ENCODE measurements at regions not wholly inside any gene's neighbourhood (a gene's known extent, or its start where the extent isn't known, plus 50 kb on each side); places are given as distances from the start of the nearest gene placed in this dataset.

DNA sequence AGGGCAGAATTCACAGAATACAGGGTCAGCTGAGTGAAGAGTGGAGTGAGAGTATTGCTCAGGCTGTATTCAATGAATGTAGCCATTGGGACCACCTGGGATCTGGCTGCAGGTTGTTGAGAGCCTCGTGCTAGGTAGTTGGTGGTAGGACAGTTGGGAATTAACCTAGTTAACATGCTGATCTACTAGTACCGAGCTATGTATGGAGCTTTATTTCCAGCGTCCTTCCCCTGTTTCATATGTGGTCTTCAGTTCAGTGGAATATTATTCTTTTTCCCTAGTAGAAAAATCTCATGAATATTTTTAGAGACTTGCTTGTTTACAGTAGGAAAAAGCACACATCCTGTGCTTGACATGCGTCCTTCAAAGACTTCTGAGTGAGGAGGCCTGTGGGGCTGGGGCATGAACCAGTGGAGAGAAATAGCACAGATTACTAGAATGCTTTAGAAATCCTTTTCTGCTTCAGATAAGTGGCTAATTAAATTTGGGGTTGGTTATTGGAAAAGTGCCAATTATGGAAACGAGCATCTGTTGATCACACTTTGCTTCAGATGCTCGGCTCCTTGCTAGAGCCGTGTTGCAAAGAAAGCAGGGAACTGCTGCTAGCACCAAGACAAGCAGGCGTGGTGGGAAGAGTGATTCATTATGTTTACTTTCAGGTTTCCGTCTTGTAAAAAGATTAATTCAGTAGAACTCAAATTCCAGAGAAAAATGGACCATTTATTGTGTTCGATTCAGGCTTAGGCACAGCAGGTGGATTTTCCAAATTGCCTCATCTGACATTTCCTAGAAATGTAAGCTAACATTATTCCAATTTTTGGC lies 53.6 kb downstream of the ARF6 start:
- no peak overlapping the region for H3K4me3 ChIP-seq (ENCODE audit: low read depth, low read length)
- TF ChIP-seq, protein P1, sequence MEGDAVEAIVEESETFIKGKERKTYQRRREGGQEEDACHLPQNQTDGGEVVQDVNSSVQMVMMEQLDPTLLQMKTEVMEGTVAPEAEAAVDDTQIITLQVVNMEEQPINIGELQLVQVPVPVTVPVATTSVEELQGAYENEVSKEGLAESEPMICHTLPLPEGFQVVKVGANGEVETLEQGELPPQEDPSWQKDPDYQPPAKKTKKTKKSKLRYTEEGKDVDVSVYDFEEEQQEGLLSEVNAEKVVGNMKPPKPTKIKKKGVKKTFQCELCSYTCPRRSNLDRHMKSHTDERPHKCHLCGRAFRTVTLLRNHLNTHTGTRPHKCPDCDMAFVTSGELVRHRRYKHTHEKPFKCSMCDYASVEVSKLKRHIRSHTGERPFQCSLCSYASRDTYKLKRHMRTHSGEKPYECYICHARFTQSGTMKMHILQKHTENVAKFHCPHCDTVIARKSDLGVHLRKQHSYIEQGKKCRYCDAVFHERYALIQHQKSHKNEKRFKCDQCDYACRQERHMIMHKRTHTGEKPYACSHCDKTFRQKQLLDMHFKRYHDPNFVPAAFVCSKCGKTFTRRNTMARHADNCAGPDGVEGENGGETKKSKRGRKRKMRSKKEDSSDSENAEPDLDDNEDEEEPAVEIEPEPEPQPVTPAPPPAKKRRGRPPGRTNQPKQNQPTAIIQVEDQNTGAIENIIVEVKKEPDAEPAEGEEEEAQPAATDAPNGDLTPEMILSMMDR (IDR thresholded peaks at IDR 0.05; ENCODE audit: borderline replicate concordance, insufficient read depth, low read depth, low read length), result no peak

DNA sequence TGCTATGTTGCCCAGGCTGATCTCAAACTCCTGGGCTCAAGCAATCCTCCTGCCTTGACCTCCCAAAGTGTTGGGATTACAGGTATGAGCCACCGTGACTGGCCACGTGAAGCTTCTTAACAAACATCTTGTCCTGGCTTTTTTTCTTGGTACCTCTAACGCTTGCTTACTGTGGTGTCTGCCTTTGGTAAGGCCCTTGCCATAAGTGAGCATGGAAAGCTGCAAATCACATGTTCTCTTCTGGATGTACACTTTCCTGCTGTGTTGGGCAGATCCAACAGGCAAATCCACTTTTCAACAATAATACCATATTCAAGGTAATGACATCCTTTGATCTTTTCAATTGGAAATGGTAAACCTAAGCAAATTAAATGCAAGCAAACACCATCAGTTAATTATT lies 54.6 kb downstream of the ARF6 start:
- TF ChIP-seq, protein P1 (IDR thresholded peaks at IDR 0.05; ENCODE audit: borderline replicate concordance, insufficient read depth, low read depth, low read length), result no peak
- no peak overlapping the region for H3K4me3 ChIP-seq (ENCODE audit: low read depth, low read length)

DNA sequence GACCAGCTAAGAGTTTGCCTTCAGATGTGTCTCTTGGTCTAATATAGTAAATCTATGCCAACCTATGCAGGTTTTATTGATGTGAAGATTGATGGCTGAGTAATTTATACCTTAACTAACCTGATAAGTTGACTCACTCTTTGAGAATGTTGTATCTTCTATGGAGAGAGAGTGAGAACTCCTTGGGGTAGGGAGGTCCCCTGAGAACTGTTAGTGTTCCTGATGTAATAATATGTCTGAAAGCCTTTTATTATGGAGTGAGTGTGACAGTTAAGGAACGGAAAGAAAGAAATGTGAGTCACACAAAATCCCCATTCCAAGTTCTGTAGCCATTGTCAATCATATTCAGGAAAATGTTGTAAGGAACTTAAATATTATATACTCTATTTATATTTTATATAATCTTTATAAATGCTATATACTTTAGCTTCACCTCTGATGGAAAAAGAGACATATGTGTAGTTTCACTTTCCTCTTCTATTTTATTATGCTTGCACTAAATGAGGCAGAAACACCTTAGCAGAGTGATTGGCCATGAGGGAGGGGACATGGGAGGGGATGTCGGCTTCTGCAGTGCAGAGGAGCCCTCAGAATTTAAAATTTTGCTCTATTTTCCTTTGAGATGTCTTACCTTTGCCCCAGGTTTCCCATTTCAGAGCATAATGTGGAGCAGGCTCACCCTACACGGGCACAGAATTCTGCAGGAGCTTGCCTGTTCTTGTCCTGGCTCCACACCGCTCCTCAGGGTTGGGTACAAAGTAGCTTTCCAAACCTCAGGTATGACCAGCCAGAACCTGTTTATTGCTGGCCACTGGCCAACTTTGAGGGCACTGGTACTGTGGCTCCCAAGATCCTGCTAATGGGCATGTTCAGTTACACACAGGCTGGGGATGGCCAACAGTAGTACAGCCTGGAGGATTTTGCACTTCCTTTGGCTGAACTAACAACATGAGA lies 57.7 kb downstream of the ARF6 start:
- TF ChIP-seq, protein P1 (IDR thresholded peaks at IDR 0.05; ENCODE audit: borderline replicate concordance, insufficient read depth, low read depth, low read length), result no peak
- H3K4me3 ChIP-seq (ENCODE audit: low read depth, low read length), result no peak overlapping the region

DNA sequence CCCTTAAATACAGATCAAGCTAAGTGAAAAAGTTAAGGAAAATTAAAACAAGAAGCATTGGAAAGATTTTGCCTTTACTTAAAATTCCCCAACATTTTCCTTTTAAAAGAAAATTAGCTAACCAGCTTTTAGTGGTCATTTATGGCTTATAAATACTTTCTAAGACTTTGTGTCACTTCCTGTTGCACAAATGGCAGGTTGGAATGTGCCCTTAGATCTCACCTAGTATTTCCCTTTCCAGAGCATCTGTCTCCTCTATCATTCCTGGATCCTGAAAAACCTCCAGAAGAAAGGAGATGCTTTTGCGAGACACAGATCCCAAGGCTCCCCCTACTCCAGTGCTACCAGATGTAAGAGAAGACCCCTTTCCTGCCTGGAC lies 58.3 kb downstream of the ARF6 start:
- TF ChIP-seq, protein P1 (IDR thresholded peaks at IDR 0.05; ENCODE audit: borderline replicate concordance, insufficient read depth, low read depth, low read length), result no peak
- no peak overlapping the region for H3K4me3 ChIP-seq (ENCODE audit: low read depth, low read length)

DNA sequence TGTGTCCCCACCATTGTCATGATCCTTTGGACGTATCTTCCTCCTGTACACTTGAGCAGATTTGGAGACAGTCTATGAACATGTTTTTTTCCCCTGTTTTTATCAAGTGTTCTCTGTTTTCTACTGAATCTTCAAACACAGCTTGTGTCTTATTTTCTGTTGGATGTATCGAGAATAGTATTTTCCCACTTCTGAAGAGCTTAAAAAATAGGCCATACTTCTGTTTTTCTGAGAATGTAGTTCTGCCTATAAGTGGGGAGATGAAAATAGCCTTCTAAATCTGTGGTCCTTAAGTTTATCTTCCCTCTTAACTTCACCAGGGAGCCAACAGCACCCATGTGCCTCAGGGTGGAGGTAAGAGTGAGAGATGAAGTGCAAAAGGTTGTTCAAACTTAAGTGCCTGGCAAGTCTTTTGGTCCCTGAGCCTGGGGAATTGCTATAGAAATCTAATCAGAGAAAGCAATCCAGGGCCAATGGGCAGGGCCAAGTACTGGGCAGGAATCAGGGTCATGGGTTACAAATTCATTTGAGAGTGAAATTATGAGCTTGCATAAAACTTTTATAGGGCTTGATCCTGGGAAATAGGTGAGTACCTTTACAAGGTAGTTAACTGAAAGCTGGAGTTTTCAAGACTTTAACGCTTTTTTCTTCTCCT lies 58.9 kb downstream of the ARF6 start:
- H3K4me3 ChIP-seq (ENCODE audit: low read depth, low read length), result no peak overlapping the region
- TF ChIP-seq, protein P1 (IDR thresholded peaks at IDR 0.05; ENCODE audit: borderline replicate concordance, insufficient read depth, low read depth, low read length), result no peak

DNA sequence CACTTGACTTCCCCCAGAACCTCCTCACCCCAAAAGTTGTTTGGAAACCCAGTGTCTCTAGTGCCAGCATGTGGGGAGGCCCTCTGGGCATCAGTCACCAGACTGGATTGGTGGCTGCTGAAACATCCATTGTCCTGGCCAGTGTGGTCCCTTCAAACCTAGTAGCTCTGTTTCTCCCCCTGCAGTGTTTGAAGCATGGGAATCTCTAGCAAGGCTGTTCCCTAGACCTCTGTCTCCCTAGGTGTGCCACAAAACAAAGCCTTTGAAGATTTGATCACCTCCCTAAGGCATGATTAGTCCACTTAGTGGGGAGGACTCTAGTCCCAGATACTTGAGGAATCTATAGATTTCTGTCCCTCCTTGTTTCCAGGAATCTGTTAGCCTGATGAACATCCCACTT lies 60.3 kb downstream of the ARF6 start:
- TF ChIP-seq, protein P1 (IDR thresholded peaks at IDR 0.05; ENCODE audit: borderline replicate concordance, insufficient read depth, low read depth, low read length), result no peak
- H3K4me3 ChIP-seq (ENCODE audit: low read depth, low read length), result no peak overlapping the region
